HCT116 (cell line): ENCODE measurements at regions not wholly inside any gene's neighbourhood (a gene's known extent, or its start where the extent isn't known, plus 50 kb on each side); places are given as distances from the start of the nearest gene placed in this dataset.

Source experiments
- ATAC-seq: fragments of 200-7000 bp; cut with Tn5 transposase; 2 replicates; pipeline ENCODE4 v1.9.1; 2020; ENCODE audit warnings: mild to moderate bottlenecking, moderate library complexity
- BruUV-seq: library from RNA; stranded (reverse); fragments of 400-500 nt; replicated peaks from 2 replicates; lab custom pipeline; 2021; lab: Mats Ljungman, UMichigan
- CTCF ChIA-PET: fragments of 300-600 bp; sonication (Branson Sonifier 250); formaldehyde crosslinking; loops from one replicate; lab custom pipeline; 2021; ENCODE audit warnings: antibody characterized with exemption; lab: Charles Lee
- POLR2A ChIA-PET: fragments of 300-600, 350-600 bp; sonication (Branson Sonifier 250); formaldehyde crosslinking; loops from one replicate; lab custom pipeline; 2021; ENCODE audit warnings: antibody characterized with exemption; lab: Charles Lee
- RAD21 ChIA-PET, 2 experiments: fragments of 300-600 bp; sonication (Branson Sonifier 250); formaldehyde crosslinking; loops; one replicate each; lab custom pipeline; 2023; ENCODE audit warnings: low total read pairs in 2 of 2; ENCODE audit not compliant: uncharacterized antibody in 2 of 2, unreplicated experiment in 2 of 2, low non-redundant PET in 1 of 2; lab: Charles Lee
- DNase-seq: peaks from one replicate; pipeline ENCODE4 v3.0.0-alpha.2; 2010; ENCODE audit warnings: low read depth, low spot score
- H2AFZ ChIP-seq: fragments of 200-600 bp; shearing (Covaris generic), sonication (generic); 2 replicates; pipeline ENCODE4 v1.6.1; 2017; ENCODE audit warnings: low read depth, mixed run types, mixed read lengths, antibody characterized with exemption, low read length; ENCODE audit not compliant: poor library complexity, severe bottlenecking
- H3K27ac ChIP-seq: 2 replicates; pipeline ENCODE4 v1.5.1; 2012; ENCODE audit warnings: low read depth, low read length
- H3K27me3 ChIP-seq: fragments of 200-600 bp; sonication (generic); 2 replicates; pipeline ENCODE4 v1.6.1; 2016; ENCODE audit warnings: mixed run types, low read length, mixed read lengths; ENCODE audit not compliant: insufficient read depth
- H3K36me3 ChIP-seq, 2 experiments: fragments of 200-500 bp in 1 of 2; fragments of 200-600 bp in 1 of 2; sonication (Bioruptor generic) in 1 of 2; sonication (generic) in 1 of 2; 2 replicates each; pipeline versions ENCODE4 v1.5.1 to v1.6.1; 2014 to 2016; ENCODE audit warnings: low read length in 2 of 2, inconsistent platforms in 1 of 2, mixed read lengths in 1 of 2, mixed run types in 1 of 2; ENCODE audit not compliant: insufficient read depth in 2 of 2, control insufficient read depth in 1 of 2
- H3K4me1 ChIP-seq, 2 experiments: fragments of 200-600 bp in 1 of 2; sonication (generic) in 1 of 2; 2 replicates each; pipeline versions ENCODE4 v1.5.1 to v1.6.1; 2012 to 2017; ENCODE audit warnings: low read length in 2 of 2, inconsistent platforms in 1 of 2, mild to moderate bottlenecking in 1 of 2, mixed read lengths in 1 of 2, mixed run types in 1 of 2, moderate library complexity in 1 of 2; ENCODE audit not compliant: insufficient read depth in 2 of 2, control insufficient read depth in 1 of 2
- H3K4me2 ChIP-seq: fragments of 200-600 bp; sonication (generic); 2 replicates; pipeline ENCODE4 v1.6.1; 2017; ENCODE audit warnings: mixed run types, low read length, mixed read lengths
- H3K4me3 ChIP-seq, 2 experiments: fragments of 200-600 bp in 1 of 2; sonication (generic) in 1 of 2; replicated peaks in 1 of 2; 2 replicates each; pipeline ENCODE4 v1.5.1; 2011 to 2016; ENCODE audit warnings: low read length in 2 of 2, control low read depth in 1 of 2, low read depth in 1 of 2, mild to moderate bottlenecking in 1 of 2, mixed read lengths in 1 of 2, mixed run types in 1 of 2
- H3K79me2 ChIP-seq: fragments of 200-600 bp; sonication (generic); 2 replicates; pipeline ENCODE4 v1.6.1; 2017; ENCODE audit warnings: mild to moderate bottlenecking, mixed run types, low read length, moderate library complexity, mixed read lengths; ENCODE audit not compliant: insufficient read depth
- H3K9ac ChIP-seq: fragments of 200-600 bp; sonication (generic); 2 replicates; pipeline ENCODE4 v1.6.1; 2016; ENCODE audit warnings: low read length, mixed read lengths
- H3K9me2 ChIP-seq: fragments of 200-600 bp; sonication (generic), shearing (Covaris generic); 2 replicates; pipeline ENCODE4 v1.6.1; 2017; ENCODE audit warnings: mixed run types, mild to moderate bottlenecking, moderate library complexity; ENCODE audit not compliant: insufficient read depth
- H3K9me3 ChIP-seq, 2 experiments: fragments of 200-500 bp in 1 of 2; fragments of 200-600 bp in 1 of 2; sonication (Bioruptor generic) in 1 of 2; sonication (generic) in 1 of 2; 2 replicates each; pipeline ENCODE4 v1.6.1; 2014 to 2017; ENCODE audit warnings: low read length in 2 of 2, mixed read lengths in 2 of 2, inconsistent platforms in 1 of 2, low read depth in 1 of 2, mild to moderate bottlenecking in 1 of 2, mixed run types in 1 of 2, moderate library complexity in 1 of 2; ENCODE audit not compliant: control insufficient read depth in 1 of 2, insufficient read depth in 1 of 2
- H4K20me1 ChIP-seq: fragments of 200-600 bp; sonication (generic), shearing (Covaris generic); 2 replicates; pipeline ENCODE4 v1.6.1; 2017; ENCODE audit warnings: mixed run types, mild to moderate bottlenecking, moderate library complexity; ENCODE audit not compliant: insufficient read depth
- ATF3 ChIP-seq: IDR thresholded peaks from 2 replicates; pipeline ENCODE4 v1.6.1; 2012
- CBX3 ChIP-seq: IDR thresholded peaks from 2 replicates; pipeline ENCODE4 v1.6.1; 2012; ENCODE audit warnings: low read depth
- CTCF ChIP-seq, 3 experiments: fragments of 200-600 bp in 1 of 3; sonication (generic) in 1 of 3; IDR thresholded peaks in 2 of 3; conservative IDR thresholded peaks in 1 of 3; 2 replicates each; pipeline ENCODE4 v1.5.1; 2012 to 2017; ENCODE audit warnings: low read depth in 2 of 3, low read length in 2 of 3, antibody characterized with exemption in 1 of 3, borderline replicate concordance in 1 of 3, control low read depth in 1 of 3, mild to moderate bottlenecking in 1 of 3, mixed read lengths in 1 of 3, mixed run types in 1 of 3, moderate library complexity in 1 of 3; ENCODE audit not compliant: insufficient read depth in 1 of 3
- EGR1 ChIP-seq: IDR thresholded peaks from 2 replicates; pipeline ENCODE4 v1.6.1; 2012; ENCODE audit warnings: low read depth
- ELF1 ChIP-seq: IDR thresholded peaks from 2 replicates; pipeline ENCODE4 v1.6.1; 2012; ENCODE audit warnings: low read depth, borderline replicate concordance
- EZH2 ChIP-seq: fragments of 200-600 bp; sonication (generic); IDR thresholded peaks from 2 replicates; pipeline ENCODE4 v1.6.1; 2017; ENCODE audit warnings: antibody characterized with exemption, mixed run types
- EZH2phosphoT487 ChIP-seq: fragments of 200-600 bp; IDR thresholded peaks from 2 replicates; pipeline ENCODE4 v1.6.1; 2018; ENCODE audit warnings: antibody characterized with exemption, borderline replicate concordance
- FOSL1 ChIP-seq: IDR thresholded peaks from 2 replicates; pipeline ENCODE4 v1.6.1; 2012; ENCODE audit warnings: low read depth
- RAD21 ChIP-seq: IDR thresholded peaks from 2 replicates; pipeline ENCODE4 v1.6.1; 2012; ENCODE audit warnings: low read depth, mild to moderate bottlenecking
- SP1 ChIP-seq: IDR thresholded peaks from 2 replicates; pipeline ENCODE4 v1.6.1; 2012; ENCODE audit warnings: low read depth
- intact Hi-C: fragments of 100-400 bp; cut with micrococcal nuclease; formaldehyde crosslinking; loops from 2 replicates; pipeline ENCODE4 v1.10.0; 2022

GRCh38 chr12:75913502-75914351, 117.8 kb downstream of the PHLDA1 start:
- Histone ChIP-seq H3K9me3 (no peaks in the 10 kb centered on the region), H3K4me1 (peaks cover 33 to 41% of the 10 kb centered on the region in 2 experiments), H2AFZ (no peak overlapping the region), H3K4me3 (no peak overlapping the region), H3K4me2 (peak overlapping the region; percentile 51), H3K27ac (peak overlapping the region; percentile 79), H3K9me2 (no peaks in the 10 kb centered on the region), H3K27me3 (no peaks in the 10 kb centered on the region), H3K9ac (peak overlapping the region; percentile 33), H4K20me1 (no peaks in the 10 kb centered on the region), H3K79me2 (no peaks in the 10 kb centered on the region), H3K36me3 (no peaks in the 10 kb centered on the region)
- CTCF ChIA-PET = no interaction called here
- POLR2A ChIA-PET = interaction anchor here (0.5 to 1.1 kb wide), 2 partner anchors 19 to 163 kb away, joined by 3 read pairs; no protein-coding TSS in a partner anchor
- peak; percentile 56 for ATAC-seq
- TF ChIP-seq ELF1 = no peak
- no peak for TF ChIP-seq RAD21
- TF ChIP-seq CTCF (IDR thresholded peaks at IDR 0.05 in 2 of 3, conservative IDR thresholded peaks at IDR 0.05 in 1 of 3; ENCODE audit: borderline replicate concordance in 1 of 3, insufficient read depth in 1 of 3, low read depth in 2 of 3, low read length in 2 of 3) = no peak
- TF ChIP-seq EZH2 = no peak
- 0 out of 2 replicates have a peak, but pooled peaks have one; percentile 10 for TF ChIP-seq FOSL1
- TF ChIP-seq SP1 = peak; percentile 40; the same call in 1 of the 2 replicates
- TF ChIP-seq ATF3 = no peak
- TF ChIP-seq EZH2phosphoT487 = no peak
- TF ChIP-seq CBX3 = peak; percentile 34; the same call in 1 of the 2 replicates
- peak; percentile 40; the same call in 1 of the 2 replicates for TF ChIP-seq EGR1
- TSS peak; percentile 79 for BruUV-seq
- no peak for DNase-seq
- intact Hi-C loops = no loop called here
- RAD21 ChIA-PET = no interaction called here
